ENCODE measurements at regions not wholly inside any gene's neighbourhood (a gene's known extent, or its start where the extent isn't known, plus 50 kb on each side); places are given as distances from the start of the nearest gene placed in this dataset.

GRCh38 chr2:18432999-18433398, 127.5 kb downstream of the RDH14 start (continued):
- TF ChIP-seq IRF3 (IDR thresholded peaks at IDR 0.05) (no peak), ZSCAN29 (IDR thresholded peaks at IDR 0.05) (no peak), BCLAF1 (IDR thresholded peaks at IDR 0.05) (no peak), NFYA (IDR thresholded peaks at IDR 0.05; ENCODE audit: borderline replicate concordance, low read depth, low read length) (no peak), HDGF (IDR thresholded peaks at IDR 0.05) (no peak), WRNIP1 (IDR thresholded peaks at IDR 0.05; ENCODE audit: borderline replicate concordance, low read depth, low read length) (no peak), GATAD2B (conservative IDR thresholded peaks at IDR 0.05; ENCODE audit: low read depth) (no peak)

DNA sequence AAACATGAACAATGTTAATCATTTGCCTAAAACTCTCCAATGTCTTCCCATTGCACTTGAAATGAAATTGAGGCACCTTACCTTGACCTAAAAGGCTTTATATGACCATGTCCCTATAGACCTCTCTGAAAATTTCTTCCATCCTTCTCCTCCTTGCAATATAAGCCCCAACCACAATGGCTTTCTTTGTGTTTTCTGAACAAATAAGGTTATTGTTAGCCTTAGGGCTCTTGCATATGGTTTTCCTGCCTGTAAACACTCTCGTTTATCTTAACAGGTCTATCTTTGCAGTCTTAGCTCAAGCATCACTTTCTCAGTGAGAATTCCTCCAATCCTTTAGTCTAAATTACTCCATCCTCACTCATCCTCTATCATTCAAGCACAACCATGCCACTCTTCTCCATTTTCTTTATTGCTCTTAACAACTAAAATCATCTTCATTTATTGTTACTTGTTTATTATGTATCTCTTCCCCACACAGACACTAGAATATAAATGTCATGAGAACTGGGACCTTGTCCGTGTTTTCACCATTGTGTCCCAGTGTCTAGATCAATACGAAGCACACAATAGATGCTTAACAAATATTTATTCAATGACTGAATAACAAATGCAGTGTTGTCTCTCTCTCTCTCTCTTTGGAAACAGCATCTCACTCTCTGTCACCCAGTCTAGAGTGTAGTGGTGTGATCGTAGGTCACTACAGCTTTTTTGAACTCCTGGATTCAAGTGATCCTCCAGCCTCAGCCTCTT, 129.3 kb downstream of the RDH14 start:
- Histone ChIP-seq H2AFZ (ENCODE audit: control insufficient read depth, low read depth, low read length) (no peak overlapping the region), H3K4me1 (ENCODE audit: control insufficient read depth, insufficient read depth, low read length) (no peaks in the 10 kb centered on the region), H3K9me3 (replicated peaks; ENCODE audit: control insufficient read depth, insufficient read depth, low read length) (no peaks in the 10 kb centered on the region), H3K4me2 (ENCODE audit: control insufficient read depth, insufficient read depth) (no peak overlapping the region), H3K9ac (ENCODE audit: control insufficient read depth, insufficient read depth, low read length) (no peak overlapping the region), H3K36me3 (ENCODE audit: control insufficient read depth in 2 of 2, insufficient read depth in 2 of 2, low read length in 1 of 2) (no peaks in the 10 kb centered on the region), H3K79me2 (ENCODE audit: control insufficient read depth, insufficient read depth, low read length) (no peaks in the 10 kb centered on the region), H3K27me3 (replicated peaks in 1 of 2; ENCODE audit: control insufficient read depth in 2 of 2, insufficient read depth in 2 of 2, low read length in 1 of 2) (no peaks in the 10 kb centered on the region; a peak in 1 of 4 replicates), H4K20me1 (ENCODE audit: control insufficient read depth, insufficient read depth) (no peaks in the 10 kb centered on the region; the same call in 1 of the 2 replicates), H3K4me3 (no peak overlapping the region), H3K27ac (ENCODE audit: control insufficient read depth, insufficient read depth) (no peak overlapping the region)
- TF ChIP-seq, protein P1, sequence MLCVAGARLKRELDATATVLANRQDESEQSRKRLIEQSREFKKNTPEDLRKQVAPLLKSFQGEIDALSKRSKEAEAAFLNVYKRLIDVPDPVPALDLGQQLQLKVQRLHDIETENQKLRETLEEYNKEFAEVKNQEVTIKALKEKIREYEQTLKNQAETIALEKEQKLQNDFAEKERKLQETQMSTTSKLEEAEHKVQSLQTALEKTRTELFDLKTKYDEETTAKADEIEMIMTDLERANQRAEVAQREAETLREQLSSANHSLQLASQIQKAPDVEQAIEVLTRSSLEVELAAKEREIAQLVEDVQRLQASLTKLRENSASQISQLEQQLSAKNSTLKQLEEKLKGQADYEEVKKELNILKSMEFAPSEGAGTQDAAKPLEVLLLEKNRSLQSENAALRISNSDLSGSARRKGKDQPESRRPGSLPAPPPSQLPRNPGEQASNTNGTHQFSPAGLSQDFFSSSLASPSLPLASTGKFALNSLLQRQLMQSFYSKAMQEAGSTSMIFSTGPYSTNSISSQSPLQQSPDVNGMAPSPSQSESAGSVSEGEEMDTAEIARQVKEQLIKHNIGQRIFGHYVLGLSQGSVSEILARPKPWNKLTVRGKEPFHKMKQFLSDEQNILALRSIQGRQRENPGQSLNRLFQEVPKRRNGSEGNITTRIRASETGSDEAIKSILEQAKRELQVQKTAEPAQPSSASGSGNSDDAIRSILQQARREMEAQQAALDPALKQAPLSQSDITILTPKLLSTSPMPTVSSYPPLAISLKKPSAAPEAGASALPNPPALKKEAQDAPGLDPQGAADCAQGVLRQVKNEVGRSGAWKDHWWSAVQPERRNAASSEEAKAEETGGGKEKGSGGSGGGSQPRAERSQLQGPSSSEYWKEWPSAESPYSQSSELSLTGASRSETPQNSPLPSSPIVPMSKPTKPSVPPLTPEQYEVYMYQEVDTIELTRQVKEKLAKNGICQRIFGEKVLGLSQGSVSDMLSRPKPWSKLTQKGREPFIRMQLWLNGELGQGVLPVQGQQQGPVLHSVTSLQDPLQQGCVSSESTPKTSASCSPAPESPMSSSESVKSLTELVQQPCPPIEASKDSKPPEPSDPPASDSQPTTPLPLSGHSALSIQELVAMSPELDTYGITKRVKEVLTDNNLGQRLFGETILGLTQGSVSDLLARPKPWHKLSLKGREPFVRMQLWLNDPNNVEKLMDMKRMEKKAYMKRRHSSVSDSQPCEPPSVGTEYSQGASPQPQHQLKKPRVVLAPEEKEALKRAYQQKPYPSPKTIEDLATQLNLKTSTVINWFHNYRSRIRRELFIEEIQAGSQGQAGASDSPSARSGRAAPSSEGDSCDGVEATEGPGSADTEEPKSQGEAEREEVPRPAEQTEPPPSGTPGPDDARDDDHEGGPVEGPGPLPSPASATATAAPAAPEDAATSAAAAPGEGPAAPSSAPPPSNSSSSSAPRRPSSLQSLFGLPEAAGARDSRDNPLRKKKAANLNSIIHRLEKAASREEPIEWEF (IDR thresholded peaks at IDR 0.05; ENCODE audit: insufficient replicate concordance, low read depth, low read length): no peak
- TF ChIP-seq SUPT20H (IDR thresholded peaks at IDR 0.05; ENCODE audit: borderline replicate concordance, control insufficient read depth, low read depth, low read length): no peak
- TF ChIP-seq RFX5 (IDR thresholded peaks at IDR 0.05; ENCODE audit: low read depth, low read length): no peak
- no peak for TF ChIP-seq NR2C1 (IDR thresholded peaks at IDR 0.05)
- no peak for TF ChIP-seq NFXL1 (IDR thresholded peaks at IDR 0.05; ENCODE audit: borderline replicate concordance)
- no peak for TF ChIP-seq CBX3 (IDR thresholded peaks at IDR 0.05; ENCODE audit: borderline replicate concordance, low read depth)
- no peak for TF ChIP-seq LARP7 (IDR thresholded peaks at IDR 0.05)
- TF ChIP-seq CHD4 (IDR thresholded peaks at IDR 0.05): no peak
- FAIRE-seq (no peak), DNase-seq (ENCODE audit: low read depth, low spot score) (no peak), ATAC-seq (no peak)
- ChIA-PET SMC1A (ENCODE audit: uncharacterized antibody, unreplicated experiment) (no interaction called here), RAD21 (ENCODE audit: unreplicated experiment) (no interaction called here), POLR2A (no interaction called here), CTCF (no interaction called here)
- in situ Hi-C loops (cut with MboI) (no loop called here), intact Hi-C loops (cut with micrococcal nuclease; ENCODE audit: unreplicated experiment) (no loop called here)
- no TSS peak for BruUV-seq (replicated peaks)
- WGBS (ENCODE audit: insufficient coverage, insufficient replicate concordance, low lambda C conversion rate, missing lambda C conversion rate): 19% methylated on average over 4 of the region's 4 CpGs
